GM19025 (cell line): ENCODE measurements at regions not wholly inside any gene's neighbourhood (a gene's known extent, or its start where the extent isn't known, plus 50 kb on each side); places are given as distances from the start of the nearest gene placed in this dataset.
"Not testable (repeated sequence)": the region's sequence is repeated elsewhere in the genome, so short reads cannot be mapped to it uniquely, and the experiment has no call there.

Source experiments
- ATAC-seq: cut with Tn5 transposase; IDR thresholded peaks from one replicate; pipeline ENCODE4 v1.9.1; 2021; ENCODE audit warnings: mild to moderate bottlenecking, low read depth, moderate library complexity; ENCODE audit not compliant: unreplicated experiment

GRCh38 chr7:114364151-114364550, 50.5 kb upstream of the FOXP2 start:
- ATAC-seq: no peak

GRCh38 chr7:114363292-114363691, 51.3 kb upstream of the FOXP2 start:
- no peak for ATAC-seq

- ATAC-seq: no peak
Measured at GRCh38 chr7:114358911-114359310, 55.7 kb upstream of the FOXP2 start.

GRCh38 chr7:114356133-114356532, 58.5 kb upstream of the FOXP2 start:
- ATAC-seq: no peak

- no peak for ATAC-seq
Measured at GRCh38 chr7:114354306-114354705, 60.3 kb upstream of the FOXP2 start.

GRCh38 chr7:114345494-114345893, 69.1 kb upstream of the FOXP2 start:
- no peak for ATAC-seq

GRCh38 chr7:114343949-114344708, 70.5 kb upstream of the FOXP2 start:
- ATAC-seq: no peak

- no peak for ATAC-seq
Measured at GRCh38 chr7:114342431-114343179, 72.0 kb upstream of the FOXP2 start.

GRCh38 chr7:114341648-114342047, 73.0 kb upstream of the FOXP2 start:
- no peak for ATAC-seq

GRCh38 chr7:114334989-114335388, 79.6 kb upstream of the FOXP2 start:
- ATAC-seq: no peak

GRCh38 chr7:114329458-114329857, 85.2 kb upstream of the FOXP2 start:
- not testable (repeated sequence) for ATAC-seq

GRCh38 chr7:114317450-114318098, 97.0 kb upstream of the FOXP2 start:
- no peak for ATAC-seq

- no peak for ATAC-seq
Measured at GRCh38 chr7:114312649-114313048, 102.0 kb upstream of the FOXP2 start.

GRCh38 chr7:114310345-114311110, 104.1 kb upstream of the FOXP2 start:
- ATAC-seq: no peak

- ATAC-seq: no peak
Measured at GRCh38 chr7:114309729-114310128, 104.9 kb upstream of the FOXP2 start.

- no peak for ATAC-seq
Measured at GRCh38 chr7:114303301-114303700, 111.3 kb upstream of the FOXP2 start.

- ATAC-seq: no peak
Measured at GRCh38 chr7:114302858-114303257, 111.8 kb upstream of the FOXP2 start.

GRCh38 chr7:114298011-114298410, 116.6 kb upstream of the FOXP2 start:
- no peak for ATAC-seq

- ATAC-seq: no peak
Measured at GRCh38 chr7:114297121-114297520, 117.5 kb upstream of the FOXP2 start.

GRCh38 chr7:114295522-114295921, 119.1 kb upstream of the FOXP2 start:
- ATAC-seq: no peak

- ATAC-seq: no peak
Measured at GRCh38 chr7:114294036-114294435, 120.6 kb upstream of the FOXP2 start.
